H9 (cell line): ENCODE measurements at regions not wholly inside any gene's neighbourhood (a gene's known extent, or its start where the extent isn't known, plus 50 kb on each side); places are given as distances from the start of the nearest gene placed in this dataset.

Experiments used
- DNase-seq: peaks from one replicate; pipeline ENCODE4 v3.0.0-alpha.2; 2017
- H2AFZ ChIP-seq: one replicate; pipeline ENCODE4 v1.6.1; 2013; ENCODE audit warnings: mild to moderate bottlenecking, low read length, control low read depth, moderate library complexity
- H2AK5ac ChIP-seq: 2 replicates; pipeline ENCODE4 v1.6.1; 2013; ENCODE audit warnings: low read length, control low read depth, mixed read lengths; ENCODE audit not compliant: insufficient read length
- H2BK120ac ChIP-seq: one replicate; pipeline ENCODE4 v1.6.1; 2013; ENCODE audit warnings: low read depth, mild to moderate bottlenecking, low read length, control low read depth, inconsistent platforms; ENCODE audit not compliant: poor library complexity, severe bottlenecking
- H2BK12ac ChIP-seq: 2 replicates; pipeline ENCODE4 v1.6.1; 2013; ENCODE audit warnings: low read length, control low read depth, mixed read lengths, low read depth; ENCODE audit not compliant: insufficient read length
- H2BK15ac ChIP-seq: 2 replicates; pipeline ENCODE4 v1.6.1; 2013; ENCODE audit warnings: low read depth, low read length, control low read depth
- H2BK20ac ChIP-seq: one replicate; pipeline ENCODE4 v1.6.1; 2013; ENCODE audit warnings: low read depth, mild to moderate bottlenecking, low read length, control low read depth, inconsistent platforms; ENCODE audit not compliant: poor library complexity, severe bottlenecking
- H2BK5ac ChIP-seq: 2 replicates; pipeline ENCODE4 v1.6.1; 2013; ENCODE audit warnings: low read length, control low read depth, mixed read lengths; ENCODE audit not compliant: insufficient read length
- H3K14ac ChIP-seq: 2 replicates; pipeline ENCODE4 v1.6.1; 2013; ENCODE audit warnings: low read length, control low read depth; ENCODE audit not compliant: insufficient read depth
- H3K18ac ChIP-seq: 2 replicates; pipeline ENCODE4 v1.6.1; 2013; ENCODE audit warnings: low read depth, mild to moderate bottlenecking, mixed read lengths, low read length, control low read depth; ENCODE audit not compliant: insufficient read length
- H3K23ac ChIP-seq: 2 replicates; pipeline ENCODE4 v1.6.1; 2013; ENCODE audit warnings: low read length, control low read depth, mixed read lengths, low read depth; ENCODE audit not compliant: insufficient read length
- H3K23me2 ChIP-seq: 2 replicates; pipeline ENCODE4 v1.6.1; 2013; ENCODE audit warnings: low read depth, mild to moderate bottlenecking, mixed read lengths, low read length, control low read depth; ENCODE audit not compliant: insufficient read length, poor library complexity, severe bottlenecking
- H3K27ac ChIP-seq: 2 replicates; pipeline ENCODE4 v1.5.1; 2013; ENCODE audit warnings: low read length, control low read depth, mixed read lengths, low read depth; ENCODE audit not compliant: insufficient read length
- H3K27me3 ChIP-seq: 2 replicates; pipeline ENCODE4 v1.6.1; 2013; ENCODE audit warnings: low read length, control low read depth, inconsistent platforms; ENCODE audit not compliant: insufficient read depth
- H3K4ac ChIP-seq: 2 replicates; pipeline ENCODE4 v1.6.1; 2013; ENCODE audit warnings: low read depth, mild to moderate bottlenecking, control low read depth, inconsistent platforms, low read length, moderate library complexity
- H3K4me1 ChIP-seq: 2 replicates; pipeline ENCODE4 v1.6.1; 2013; ENCODE audit warnings: low read length, control low read depth, inconsistent platforms; ENCODE audit not compliant: insufficient read depth
- H3K4me2 ChIP-seq: 2 replicates; pipeline ENCODE4 v1.6.1; 2013; ENCODE audit warnings: low read length, control low read depth, mixed read lengths; ENCODE audit not compliant: insufficient read length, insufficient read depth
- H3K56ac ChIP-seq: 2 replicates; pipeline ENCODE4 v1.6.1; 2013; ENCODE audit warnings: low read depth, mild to moderate bottlenecking, mixed read lengths, low read length, control low read depth; ENCODE audit not compliant: insufficient read length
- H3K79me1 ChIP-seq: 2 replicates; pipeline ENCODE4 v1.6.1; 2013; ENCODE audit warnings: low read depth, mild to moderate bottlenecking, moderate library complexity, low read length, control low read depth, inconsistent platforms; ENCODE audit not compliant: insufficient read depth, poor library complexity, severe bottlenecking
- H3K79me2 ChIP-seq: 2 replicates; pipeline ENCODE4 v1.6.1; 2013; ENCODE audit warnings: low read length, control low read depth, inconsistent platforms; ENCODE audit not compliant: insufficient read depth
- H3K9ac ChIP-seq: 2 replicates; pipeline ENCODE4 v1.6.1; 2013; ENCODE audit warnings: low read length, control low read depth, mixed read lengths; ENCODE audit not compliant: insufficient read length; ENCODE audit errors: extremely low read depth
- H3K9me3 ChIP-seq: one replicate; pipeline ENCODE4 v1.6.1; 2013; ENCODE audit warnings: low read depth, low read length, inconsistent platforms; ENCODE audit not compliant: control insufficient read depth
- H3T11ph ChIP-seq: one replicate; pipeline ENCODE4 v1.6.1; 2013; ENCODE audit warnings: mild to moderate bottlenecking, low read length, control low read depth, inconsistent platforms
- H4K20me1 ChIP-seq: one replicate; pipeline ENCODE4 v1.6.1; 2013; ENCODE audit not compliant: control insufficient read depth, insufficient read length, insufficient read depth
- H4K5ac ChIP-seq: 2 replicates; pipeline ENCODE4 v1.6.1; 2013; ENCODE audit warnings: low read depth, mild to moderate bottlenecking, mixed read lengths, low read length, control low read depth; ENCODE audit not compliant: insufficient read length
- H4K8ac ChIP-seq: replicated peaks from 2 replicates; pipeline ENCODE4 v1.6.1; 2013; ENCODE audit warnings: low read length, control low read depth, mixed read lengths, low read depth; ENCODE audit not compliant: insufficient read length
- H4K91ac ChIP-seq: 2 replicates; pipeline ENCODE4 v1.6.1; 2013; ENCODE audit warnings: low read depth, mild to moderate bottlenecking, moderate library complexity, mixed read lengths, low read length, control low read depth; ENCODE audit not compliant: insufficient read length
- H3K27ac Mint-ChIP-seq, 3 experiments: 2 replicates in 2 of 3; 3 replicates in 1 of 3; pipeline ENCODE4 v1.8.0; 2020 to 2021; ENCODE audit warnings: mixed read lengths in 3 of 3, mild to moderate bottlenecking in 1 of 3, moderate library complexity in 1 of 3
- H3K27me3 Mint-ChIP-seq: 2 replicates; pipeline ENCODE4 v1.8.0; 2021; ENCODE audit warnings: low read depth, mild to moderate bottlenecking, moderate library complexity, mixed read lengths
- H3K36me3 Mint-ChIP-seq, 3 experiments: 2 replicates in 2 of 3; 3 replicates in 1 of 3; pipeline ENCODE4 v1.8.0; 2020 to 2021; ENCODE audit warnings: low read depth in 3 of 3, mixed read lengths in 3 of 3; ENCODE audit not compliant: insufficient read depth in 1 of 3
- H3K4me1 Mint-ChIP-seq, 2 experiments: 2 replicates each; pipeline ENCODE4 v1.8.0; 2020; ENCODE audit warnings: mixed read lengths in 2 of 2
- H3K4me3 Mint-ChIP-seq, 2 experiments: 2 replicates in 1 of 2; 3 replicates in 1 of 2; pipeline ENCODE4 v1.8.0; 2020 to 2021; ENCODE audit warnings: mild to moderate bottlenecking in 2 of 2, mixed read lengths in 2 of 2, moderate library complexity in 1 of 2
- H3K9me3 Mint-ChIP-seq, 2 experiments: 2 replicates in 1 of 2; 3 replicates in 1 of 2; pipeline ENCODE4 v1.8.0; 2020; ENCODE audit warnings: mild to moderate bottlenecking in 2 of 2, mixed read lengths in 2 of 2, moderate library complexity in 1 of 2
- CTCF ChIP-seq: fragments of 200-600 bp; sonication (generic); conservative IDR thresholded peaks from 3 replicates; pipeline ENCODE4 v1.8.0; 2021; ENCODE audit warnings: antibody characterized with exemption, mild to moderate bottlenecking
- WGBS: extraction: QIAGEN DNeasy Blood & Tissue Kit; methylation state at CpG from one replicate; pipeline ENCODE4 v1.1.7; 2013; ENCODE audit warnings: missing lambda C conversion rate, low lambda C conversion rate, mixed read lengths; ENCODE audit not compliant: insufficient read length; ENCODE audit errors: extremely low coverage; 5-methylcytosine and 5-hydroxymethylcytosine counted together

- Histone ChIP-seq H2BK20ac (no peak overlapping the region), H3K23ac (no peak overlapping the region), H3K23me2 (no peaks in the 10 kb centered on the region), H2BK5ac (no peak overlapping the region), H3K14ac (no peak overlapping the region), H3K4ac (no peak overlapping the region), H3K56ac (no peak overlapping the region), H3K9ac (no peak overlapping the region), H2AK5ac (no peak overlapping the region), H4K20me1 (no peaks in the 10 kb centered on the region), H2BK12ac (no peak overlapping the region), H3K27me3 (no peaks in the 10 kb centered on the region), H3K9me3 (no peaks in the 10 kb centered on the region), H3T11ph (no peak overlapping the region), H3K4me2 (no peak overlapping the region), H4K8ac (no peak overlapping the region), H2BK120ac (no peak overlapping the region), H3K4me1 (no peaks in the 10 kb centered on the region), H4K5ac (no peak overlapping the region), H3K18ac (no peak overlapping the region), H3K79me2 (no peaks in the 10 kb centered on the region), H2BK15ac (no peak overlapping the region), H2AFZ (no peak overlapping the region), H3K27ac (no peak overlapping the region), H3K79me1 (no peaks in the 10 kb centered on the region), H4K91ac (no peak overlapping the region)
- H3K4me1 Mint-ChIP-seq, result no peaks in the 10 kb centered on the region; a peak in 1 of 4 replicates
- WGBS, result no CpG with 5 or more reads among the region's 6 CpGs
- H3K4me3 Mint-ChIP-seq, result no peak overlapping the region
- peaks cover 15 to 18% of the 10 kb centered on the region in 2 experiments for H3K9me3 Mint-ChIP-seq
- peaks cover 3 to 15% (median 7%) of the 10 kb centered on the region in 3 experiments; a peak in 6 of 7 replicates for H3K36me3 Mint-ChIP-seq
- no peak overlapping the region for H3K27ac Mint-ChIP-seq
- TF ChIP-seq CTCF, result no peak
- DNase-seq, result no peak
- H3K27me3 Mint-ChIP-seq, result no peaks in the 10 kb centered on the region; the same call in 1 of the 2 replicates
These were observed 435.8 kb upstream of the CLINT1 start for GRCh38 chr5:158294701-158295100.
